Skin of body (tissue), 1 donor: ENCODE measurements at regions not wholly inside any gene's neighbourhood (a gene's known extent, or its start where the extent isn't known, plus 50 kb on each side); places are given as distances from the start of the nearest gene placed in this dataset.
A peak's percentile ranks its signal among the peaks of the same experiment; 100 is the strongest.

Experiments used
- DNase-seq: peaks from one replicate; lab custom pipeline; 2025; lab: John Stamatoyannopoulos, UW

- DNase-seq: peak; percentile 29
Measured at GRCh38 chr2:188204824-188205223, 86.8 kb upstream of the GULP1 start.

GRCh38 chr2:188207554-188207953, 84.1 kb upstream of the GULP1 start:
- DNase-seq: no peak

- no peak for DNase-seq
Measured at GRCh38 chr2:188209218-188209617, 82.5 kb upstream of the GULP1 start.

- no peak for DNase-seq
Measured at GRCh38 chr2:188217264-188217663, 74.4 kb upstream of the GULP1 start.

- no peak for DNase-seq
Measured at GRCh38 chr2:188219541-188219940, 72.1 kb upstream of the GULP1 start.

- no peak for DNase-seq
Measured at GRCh38 chr2:188220535-188220934, 71.1 kb upstream of the GULP1 start.

- no peak for DNase-seq
Measured at GRCh38 chr2:188227713-188228112, 64.0 kb upstream of the GULP1 start.

GRCh38 chr2:188235364-188235763, 56.3 kb upstream of the GULP1 start:
- no peak for DNase-seq

- DNase-seq: no peak
Measured at GRCh38 chr2:188238386-188238785, 53.3 kb upstream of the GULP1 start.
